Thoracic aorta (tissue), 2 donors: ENCODE measurements at regions not wholly inside any gene's neighbourhood (a gene's known extent, or its start where the extent isn't known, plus 50 kb on each side); places are given as distances from the start of the nearest gene placed in this dataset.

ENCODE experiments used
- ATAC-seq: fragments of 150-250 bp; one replicate; pipeline ENCODE4 v1.8.0; 2017; ENCODE audit warnings: low read depth; ENCODE audit not compliant: insufficient number of reproducible peaks, low FRiP score
- DNase-seq: peaks from one replicate; pipeline ENCODE4 v3.0.0-alpha.2; 2020; ENCODE audit warnings: low spot score
- H3K27ac ChIP-seq, 2 donors: fragments of 200-600 bp; sonication (generic); 1 replicate in 1 of 2; 2 replicates in 1 of 2; pipeline ENCODE4 v1.5.1; 2016; ENCODE audit warnings: mild to moderate bottlenecking in 2 of 2, moderate library complexity in 2 of 2
- H3K27me3 ChIP-seq: fragments of 200-600 bp; sonication (generic); replicated peaks from 2 replicates; pipeline ENCODE4 v1.6.0; 2016; ENCODE audit warnings: mild to moderate bottlenecking; ENCODE audit not compliant: insufficient read depth
- H3K36me3 ChIP-seq: fragments of 200-600 bp; sonication (generic); one replicate; pipeline ENCODE4 v1.5.1; 2016
- H3K4me1 ChIP-seq, 2 donors: fragments of 200-600 bp; sonication (generic); 1 replicate in 1 of 2; 2 replicates in 1 of 2; pipeline versions ENCODE4 v1.5.1 to v1.6.0; 2016; ENCODE audit warnings: low read depth in 2 of 2, mild to moderate bottlenecking in 1 of 2; ENCODE audit not compliant: control insufficient read depth in 1 of 2
- H3K4me3 ChIP-seq: fragments of 200-600 bp; sonication (generic); 2 replicates; pipeline ENCODE4 v1.5.1; 2016; ENCODE audit warnings: mild to moderate bottlenecking
- H3K9me3 ChIP-seq: fragments of 200-600 bp; sonication (generic); 2 replicates; pipeline ENCODE4 v1.5.1; 2016
- TF ChIP-seq, protein P1 (sequence below): fragments of 200-600 bp; sonication (generic); IDR thresholded peaks from one replicate; pipeline ENCODE4 v1.5.1; 2019; ENCODE audit warnings: antibody characterized with exemption

DNA sequence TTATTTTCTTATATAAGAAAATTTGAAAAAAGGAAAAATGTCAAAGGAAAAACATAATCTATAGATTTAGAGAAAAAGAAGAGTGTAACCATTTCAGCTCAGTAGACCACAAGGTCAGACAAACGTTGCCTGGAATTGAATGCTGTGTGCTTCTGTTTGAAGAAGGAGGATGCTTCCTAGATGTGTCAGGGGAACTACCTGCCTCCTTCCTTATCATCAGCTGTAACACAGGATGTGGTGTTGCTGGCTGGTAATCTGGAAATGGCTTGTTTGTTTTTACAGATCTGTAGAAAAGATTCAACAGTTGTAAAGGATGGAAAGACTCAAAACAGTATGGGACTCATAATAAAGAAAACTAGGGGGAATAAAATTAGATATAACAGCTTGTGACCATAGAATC, 160.7 kb upstream of the MEF2C start:
- no peak for ATAC-seq
- no peak overlapping the region for H3K27ac ChIP-seq
- DNase-seq: no peak
- no peaks in the 10 kb centered on the region for H3K36me3 ChIP-seq
- H3K4me1 ChIP-seq: peaks cover 0 to 13% of the 10 kb centered on the region in 2 donors
- H3K4me3 ChIP-seq: no peak overlapping the region
- TF ChIP-seq, protein P1, sequence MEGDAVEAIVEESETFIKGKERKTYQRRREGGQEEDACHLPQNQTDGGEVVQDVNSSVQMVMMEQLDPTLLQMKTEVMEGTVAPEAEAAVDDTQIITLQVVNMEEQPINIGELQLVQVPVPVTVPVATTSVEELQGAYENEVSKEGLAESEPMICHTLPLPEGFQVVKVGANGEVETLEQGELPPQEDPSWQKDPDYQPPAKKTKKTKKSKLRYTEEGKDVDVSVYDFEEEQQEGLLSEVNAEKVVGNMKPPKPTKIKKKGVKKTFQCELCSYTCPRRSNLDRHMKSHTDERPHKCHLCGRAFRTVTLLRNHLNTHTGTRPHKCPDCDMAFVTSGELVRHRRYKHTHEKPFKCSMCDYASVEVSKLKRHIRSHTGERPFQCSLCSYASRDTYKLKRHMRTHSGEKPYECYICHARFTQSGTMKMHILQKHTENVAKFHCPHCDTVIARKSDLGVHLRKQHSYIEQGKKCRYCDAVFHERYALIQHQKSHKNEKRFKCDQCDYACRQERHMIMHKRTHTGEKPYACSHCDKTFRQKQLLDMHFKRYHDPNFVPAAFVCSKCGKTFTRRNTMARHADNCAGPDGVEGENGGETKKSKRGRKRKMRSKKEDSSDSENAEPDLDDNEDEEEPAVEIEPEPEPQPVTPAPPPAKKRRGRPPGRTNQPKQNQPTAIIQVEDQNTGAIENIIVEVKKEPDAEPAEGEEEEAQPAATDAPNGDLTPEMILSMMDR: no peak
- no peaks in the 10 kb centered on the region for H3K9me3 ChIP-seq
- H3K27me3 ChIP-seq: no peaks in the 10 kb centered on the region

DNA sequence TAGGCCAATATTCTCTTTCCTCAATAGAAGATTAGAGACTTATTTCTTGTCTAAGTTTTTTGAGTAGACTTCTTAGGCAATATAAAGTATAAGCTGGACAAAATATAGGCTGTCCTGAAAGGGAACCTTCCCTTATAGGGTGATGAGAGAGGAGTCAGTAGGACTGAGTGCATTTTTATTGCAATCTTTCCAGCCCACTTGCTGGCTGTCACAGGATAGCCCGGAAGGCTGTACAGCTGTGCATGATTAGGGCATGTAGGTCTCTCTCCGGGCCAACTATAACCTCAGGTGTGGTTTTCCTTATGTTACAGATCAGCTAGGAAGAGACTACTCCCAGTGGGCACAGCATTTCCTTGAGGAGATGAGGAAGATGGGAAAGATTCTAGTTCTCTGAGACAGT, 159.8 kb upstream of the MEF2C start:
- Histone ChIP-seq H3K27ac (no peak overlapping the region), H3K4me1 (peaks cover 0 to 11% of the 10 kb centered on the region in 2 donors), H3K27me3 (no peaks in the 10 kb centered on the region), H3K9me3 (no peaks in the 10 kb centered on the region), H3K36me3 (no peaks in the 10 kb centered on the region), H3K4me3 (no peak overlapping the region)
- no peak for DNase-seq
- TF ChIP-seq, protein P1: no peak
- no peak for ATAC-seq

DNA sequence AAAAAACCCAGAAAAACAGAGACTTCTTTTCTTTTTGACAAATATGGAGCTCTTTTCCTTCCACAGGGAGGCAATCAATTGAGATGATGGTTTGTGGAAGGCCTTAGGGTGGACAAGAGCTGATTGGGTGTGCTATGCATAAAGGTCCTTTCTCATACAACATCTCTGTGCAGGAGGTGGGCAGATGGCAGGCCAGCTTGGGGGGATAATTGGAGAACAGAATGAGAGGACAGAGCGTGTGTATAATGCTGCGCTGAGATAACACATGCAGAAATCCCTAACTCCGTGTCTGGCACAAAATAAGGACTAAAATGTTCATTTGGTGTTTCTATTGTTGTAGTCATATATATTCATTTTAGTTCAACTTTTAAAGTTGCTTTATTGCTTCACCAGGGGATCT, 159.0 kb upstream of the MEF2C start:
- peaks cover 0 to 7% of the 10 kb centered on the region in 2 donors for H3K4me1 ChIP-seq

DNA sequence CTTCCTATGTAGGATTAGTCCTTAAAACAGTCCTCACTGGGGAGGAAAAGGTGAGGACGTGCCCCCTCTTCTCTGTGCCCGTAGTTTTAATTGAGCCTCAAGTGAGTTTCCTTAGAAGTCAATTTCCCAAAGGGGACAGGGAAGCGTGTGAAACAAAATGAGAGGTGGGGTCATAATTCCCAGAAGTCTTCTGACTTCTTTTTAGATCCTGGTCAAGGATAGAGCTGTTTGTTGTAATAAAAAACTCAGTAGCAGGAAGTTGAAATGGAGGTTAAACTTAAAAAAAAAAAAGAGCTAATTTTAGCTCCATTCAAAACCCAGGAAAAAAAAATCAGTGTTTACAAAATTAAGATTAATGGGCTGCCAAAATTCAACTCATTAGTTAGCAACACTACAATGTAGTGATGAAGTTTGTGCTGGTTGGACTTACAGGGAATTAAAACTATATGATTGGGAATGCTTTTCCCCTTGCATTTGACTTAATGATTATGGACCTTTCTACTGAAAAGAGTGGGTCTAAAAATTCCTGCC, 158.3 kb upstream of the MEF2C start:
- Histone ChIP-seq H3K27me3 (no peaks in the 10 kb centered on the region), H3K4me3 (no peak overlapping the region), H3K36me3 (no peaks in the 10 kb centered on the region), H3K4me1 (peaks cover 0 to 7% of the 10 kb centered on the region in 2 donors), H3K9me3 (no peaks in the 10 kb centered on the region), H3K27ac (no peak overlapping the region)
- TF ChIP-seq, protein P1: no peak
- no peak for DNase-seq
- no peak for ATAC-seq

More for the DNA sequence above, 159.0 kb upstream of the MEF2C start:
- Histone ChIP-seq H3K27me3 (no peaks in the 10 kb centered on the region), H3K36me3 (no peaks in the 10 kb centered on the region), H3K4me3 (no peak overlapping the region), H3K9me3 (no peaks in the 10 kb centered on the region), H3K27ac (no peak overlapping the region)
- DNase-seq (no peak), ATAC-seq (no peak)
- TF ChIP-seq, protein P1: no peak

DNA sequence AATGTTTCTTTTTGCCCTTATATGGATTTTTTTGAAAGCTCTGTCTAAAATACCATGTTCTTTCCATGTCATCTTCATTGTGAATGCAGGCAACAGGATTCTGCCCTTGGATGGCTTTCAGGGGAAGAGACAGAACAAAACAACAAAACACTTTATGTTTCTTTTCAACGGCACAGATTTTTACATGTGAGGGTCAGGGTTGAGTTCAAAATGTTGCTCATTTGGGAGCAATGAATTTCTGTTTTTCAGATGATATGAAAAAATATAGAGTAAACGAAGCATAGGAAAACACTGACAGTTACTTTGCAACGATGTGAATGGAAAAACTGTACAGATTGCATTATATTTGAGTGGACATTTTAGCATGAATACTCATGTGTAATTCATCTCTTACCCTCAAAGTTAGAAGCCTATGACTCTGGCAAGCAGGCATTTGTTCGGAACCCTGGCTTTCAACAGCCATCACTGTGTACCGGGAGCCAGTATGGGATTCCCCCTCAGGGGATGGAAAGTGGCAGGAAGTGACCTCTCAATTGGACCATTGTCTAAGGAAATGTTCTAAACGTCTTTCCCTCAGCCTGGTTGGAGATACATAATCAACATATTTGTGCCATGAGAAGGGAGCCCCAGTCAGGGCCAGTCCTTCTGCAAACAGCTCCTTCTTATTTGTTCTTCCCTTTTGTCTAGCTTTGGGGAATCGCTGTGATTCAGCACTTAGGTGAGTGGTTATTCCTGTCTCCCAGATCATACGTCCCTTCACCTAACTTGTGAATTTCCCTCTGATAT, 153.9 kb upstream of the MEF2C start:
- Histone ChIP-seq H3K36me3 (no peaks in the 10 kb centered on the region), H3K27me3 (no peaks in the 10 kb centered on the region), H3K4me1 (peaks cover 0 to 7% of the 10 kb centered on the region in 2 donors), H3K9me3 (no peaks in the 10 kb centered on the region), H3K4me3 (no peak overlapping the region), H3K27ac (no peak overlapping the region)
- no peak for ATAC-seq
- TF ChIP-seq, protein P1: no peak
- no peak for DNase-seq
